ENCODE measurements at regions not wholly inside any gene's neighbourhood (a gene's known extent, or its start where the extent isn't known, plus 50 kb on each side); places are given as distances from the start of the nearest gene placed in this dataset.

DNA sequence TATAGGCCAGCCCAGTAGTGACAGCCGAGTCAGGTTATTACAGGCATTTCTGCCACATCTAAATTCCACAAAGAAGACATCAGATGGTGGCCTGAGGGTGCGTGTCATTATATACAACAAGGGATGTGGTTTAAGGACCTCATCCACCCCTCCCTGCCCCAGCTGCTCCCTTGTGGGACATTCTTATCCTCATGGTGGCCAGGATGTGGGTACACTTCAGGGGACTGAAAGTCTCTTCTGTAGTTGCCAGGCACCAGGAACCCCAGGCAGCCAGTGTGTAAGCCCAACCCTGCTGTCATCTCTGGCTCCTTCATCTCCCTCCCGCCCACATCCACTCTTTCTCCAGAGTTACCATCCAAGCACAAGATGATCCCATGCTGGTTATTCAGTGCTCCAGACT is 224.9 kb upstream of the TOPAZ1 start:
- TF ChIP-seq EZH2 (IDR thresholded peaks at IDR 0.05; ENCODE audit: insufficient read depth, poor library complexity, severe bottlenecking): no peak
- no peak for TF ChIP-seq EZH2phosphoT487 (IDR thresholded peaks at IDR 0.05; ENCODE audit: insufficient read depth, low read depth)
- Histone ChIP-seq H3K9ac (no peak overlapping the region), H4K20me1 (ENCODE audit: insufficient read depth) (no peaks in the 10 kb centered on the region), H3K27ac (no peak overlapping the region), H3F3A (ENCODE audit: insufficient read depth) (no peaks in the 10 kb centered on the region), H3K36me3 (ENCODE audit: low read depth) (no peaks in the 10 kb centered on the region), H3K4me2 (ENCODE audit: unreplicated experiment) (no peak overlapping the region), H3K4me3 (no peak overlapping the region), H2AFZ (no peak overlapping the region), H3K4me1 (ENCODE audit: insufficient read depth) (no peaks in the 10 kb centered on the region), H3K9me3 (ENCODE audit: low read depth) (no peaks in the 10 kb centered on the region), H3K9me2 (ENCODE audit: insufficient read depth) (no peaks in the 10 kb centered on the region), H3K27me3 (replicated peaks; ENCODE audit: insufficient read depth) (no peaks in the 10 kb centered on the region), H3K79me2 (ENCODE audit: insufficient read depth) (no peaks in the 10 kb centered on the region)
- 76 to 83% methylated on average over 3 of the region's 3 CpGs for WGBS, 2 experiments (ENCODE audit: low coverage in 1 of 2, low lambda C conversion rate in 2 of 2, missing lambda C conversion rate in 2 of 2)
- DNase-seq: no peak
- in situ Hi-C loops (cut with MboI): no loop called here

DNA sequence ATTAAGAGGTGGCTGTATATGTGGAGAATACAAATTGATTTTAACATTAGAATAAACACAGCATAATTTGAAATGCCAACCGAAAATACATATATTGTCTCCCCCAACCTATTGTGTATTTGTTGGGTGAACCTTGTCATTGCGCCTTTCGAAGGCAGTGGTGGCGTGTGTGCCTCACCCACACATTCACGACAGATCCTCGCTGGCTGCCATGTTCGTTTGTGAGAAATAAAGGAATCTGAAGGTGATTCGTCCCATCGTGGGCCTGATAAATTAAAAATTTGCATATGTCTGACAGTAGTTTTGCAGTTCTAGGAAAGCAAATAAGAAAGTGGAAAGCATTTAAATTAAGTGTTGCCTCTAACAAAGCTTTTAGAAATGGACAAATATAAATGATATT is 222.8 kb upstream of the TOPAZ1 start:
- 86% methylated on average over 9 of the region's 9 CpGs for WGBS, 2 experiments (ENCODE audit: low coverage in 1 of 2, low lambda C conversion rate in 2 of 2, missing lambda C conversion rate in 2 of 2)
- no peak for TF ChIP-seq EZH2phosphoT487 (IDR thresholded peaks at IDR 0.05; ENCODE audit: insufficient read depth, low read depth)
- no peak for TF ChIP-seq EZH2 (IDR thresholded peaks at IDR 0.05; ENCODE audit: insufficient read depth, poor library complexity, severe bottlenecking)
- Histone ChIP-seq H3K9me2 (ENCODE audit: insufficient read depth) (no peaks in the 10 kb centered on the region), H3K27ac (no peak overlapping the region), H2AFZ (no peak overlapping the region), H3F3A (ENCODE audit: insufficient read depth) (no peaks in the 10 kb centered on the region), H3K36me3 (ENCODE audit: low read depth) (no peaks in the 10 kb centered on the region), H3K4me3 (no peak overlapping the region), H3K27me3 (replicated peaks; ENCODE audit: insufficient read depth) (peaks cover 10% of the 10 kb centered on the region), H4K20me1 (ENCODE audit: insufficient read depth) (no peaks in the 10 kb centered on the region), H3K79me2 (ENCODE audit: insufficient read depth) (no peaks in the 10 kb centered on the region), H3K9ac (no peak overlapping the region), H3K4me2 (ENCODE audit: unreplicated experiment) (no peak overlapping the region), H3K4me1 (ENCODE audit: insufficient read depth) (peaks cover 5% of the 10 kb centered on the region; the same call in 1 of the 2 replicates), H3K9me3 (ENCODE audit: low read depth) (no peaks in the 10 kb centered on the region)
- no peak for DNase-seq
- in situ Hi-C loops (cut with MboI): no loop called here

- Histone ChIP-seq H3K9ac (no peak overlapping the region), H2AFZ (no peak overlapping the region), H3K9me3 (ENCODE audit: low read depth) (no peaks in the 10 kb centered on the region), H3F3A (ENCODE audit: insufficient read depth) (no peaks in the 10 kb centered on the region), H3K4me2 (ENCODE audit: unreplicated experiment) (no peak overlapping the region), H3K4me1 (ENCODE audit: insufficient read depth) (peaks cover 5% of the 10 kb centered on the region; the same call in 1 of the 2 replicates), H3K79me2 (ENCODE audit: insufficient read depth) (no peaks in the 10 kb centered on the region), H3K9me2 (ENCODE audit: insufficient read depth) (no peaks in the 10 kb centered on the region), H3K4me3 (no peak overlapping the region), H4K20me1 (ENCODE audit: insufficient read depth) (no peaks in the 10 kb centered on the region), H3K27me3 (replicated peaks; ENCODE audit: insufficient read depth) (peaks cover 10% of the 10 kb centered on the region), H3K27ac (no peak overlapping the region), H3K36me3 (ENCODE audit: low read depth) (no peaks in the 10 kb centered on the region)
- TF ChIP-seq EZH2phosphoT487 (IDR thresholded peaks at IDR 0.05; ENCODE audit: insufficient read depth, low read depth) (no peak), EZH2 (IDR thresholded peaks at IDR 0.05; ENCODE audit: insufficient read depth, poor library complexity, severe bottlenecking) (no peak)
- in situ Hi-C loops (cut with MboI): no loop called here
- DNase-seq: no peak
- WGBS, 2 experiments (ENCODE audit: low coverage in 1 of 2, low lambda C conversion rate in 2 of 2, missing lambda C conversion rate in 2 of 2): 72 to 78% methylated on average over 7 of the region's 7 CpGs
These were observed 221.9 kb upstream of the TOPAZ1 start for GRCh38 chr3:44019736-44020135.

DNA sequence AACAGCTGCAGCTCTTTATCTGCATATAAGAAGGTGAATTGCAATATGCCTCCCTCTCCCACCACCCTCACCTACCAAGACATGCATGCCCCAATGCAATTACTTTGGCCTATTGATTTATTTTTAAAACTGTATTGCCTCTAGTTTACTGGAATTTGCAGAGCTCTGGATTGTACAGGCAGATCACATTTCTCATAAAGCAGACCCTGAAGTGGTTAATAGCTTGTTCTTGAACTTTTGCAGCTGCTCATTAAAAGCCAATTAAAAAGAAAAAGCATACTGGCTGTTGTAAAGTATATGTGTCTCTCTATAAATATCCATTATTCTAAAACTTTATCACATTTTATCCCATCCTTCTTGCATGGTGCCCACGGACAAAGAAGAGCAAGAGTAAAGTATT is 221.5 kb upstream of the TOPAZ1 start:
- in situ Hi-C loops (cut with MboI): no loop called here
- no peak overlapping the region for H3K4me3 ChIP-seq
- no peak for DNase-seq
- no peak overlapping the region for H2AFZ ChIP-seq
- H3K9me2 ChIP-seq (ENCODE audit: insufficient read depth): no peaks in the 10 kb centered on the region
- 60 to 85% methylated on average over 1 of the region's 1 CpG for WGBS, 2 experiments (ENCODE audit: low coverage in 1 of 2, low lambda C conversion rate in 2 of 2, missing lambda C conversion rate in 2 of 2)
- no peak overlapping the region for H3K27ac ChIP-seq
- no peaks in the 10 kb centered on the region for H3K36me3 ChIP-seq (ENCODE audit: low read depth)
- H3K9me3 ChIP-seq (ENCODE audit: low read depth): no peaks in the 10 kb centered on the region
- H3K79me2 ChIP-seq (ENCODE audit: insufficient read depth): no peaks in the 10 kb centered on the region
- no peaks in the 10 kb centered on the region for H3F3A ChIP-seq (ENCODE audit: insufficient read depth)
- no peak overlapping the region for H3K4me2 ChIP-seq (ENCODE audit: unreplicated experiment)
- no peak overlapping the region for H3K9ac ChIP-seq
- peaks cover 5% of the 10 kb centered on the region; the same call in 1 of the 2 replicates for H3K4me1 ChIP-seq (ENCODE audit: insufficient read depth)
- H3K27me3 ChIP-seq (replicated peaks; ENCODE audit: insufficient read depth): peaks cover 10% of the 10 kb centered on the region
- TF ChIP-seq EZH2 (IDR thresholded peaks at IDR 0.05; ENCODE audit: insufficient read depth, poor library complexity, severe bottlenecking) (no peak), EZH2phosphoT487 (IDR thresholded peaks at IDR 0.05; ENCODE audit: insufficient read depth, low read depth) (no peak)
- no peaks in the 10 kb centered on the region for H4K20me1 ChIP-seq (ENCODE audit: insufficient read depth)

Data from GM23248 (cell line).